ENCODE measurements at regions not wholly inside any gene's neighbourhood (a gene's known extent, or its start where the extent isn't known, plus 50 kb on each side); places are given as distances from the start of the nearest gene placed in this dataset.
"Not testable (repeated sequence)": the region's sequence is repeated elsewhere in the genome, so short reads cannot be mapped to it uniquely, and the experiment has no call there.

- no peak for DNase-seq
Measured at GRCh38 chr3:153767601-153768560, 353.3 kb upstream of the ARHGEF26 start.

GRCh38 chr3:153768561-153769469, 352.4 kb upstream of the ARHGEF26 start:
- peak; percentile 62 for DNase-seq

- DNase-seq, result no peak
Measured at GRCh38 chr3:153783106-153783505, 338.1 kb upstream of the ARHGEF26 start.

- no peak for DNase-seq
Measured at GRCh38 chr3:153783741-153784480, 337.3 kb upstream of the ARHGEF26 start.

DNA sequence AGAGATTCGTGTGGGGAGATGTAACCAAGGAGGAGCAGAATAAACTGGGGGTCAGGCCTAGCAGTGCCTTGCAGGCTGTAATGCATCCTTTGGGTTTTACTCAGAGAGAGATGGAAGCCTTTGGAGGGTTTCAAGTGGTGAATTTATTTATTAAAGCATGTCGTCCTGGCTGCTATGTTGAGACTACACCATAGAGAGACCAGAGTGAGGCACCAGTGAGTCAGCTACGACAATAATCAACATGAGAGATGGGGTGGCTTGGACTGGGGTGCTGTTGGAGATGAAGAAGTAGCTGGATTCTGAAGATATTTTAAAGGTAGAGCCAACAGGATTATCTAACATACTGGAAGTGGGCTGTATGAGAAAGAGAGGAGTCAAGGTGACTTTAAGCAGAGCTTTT, 335.3 kb upstream of the ARHGEF26 start:
- DNase-seq, result no peak

- no peak for DNase-seq
Measured at GRCh38 chr3:153789380-153789779, 331.8 kb upstream of the ARHGEF26 start.

GRCh38 chr3:153797056-153797455, 324.1 kb upstream of the ARHGEF26 start:
- not testable (repeated sequence) for DNase-seq

DNA sequence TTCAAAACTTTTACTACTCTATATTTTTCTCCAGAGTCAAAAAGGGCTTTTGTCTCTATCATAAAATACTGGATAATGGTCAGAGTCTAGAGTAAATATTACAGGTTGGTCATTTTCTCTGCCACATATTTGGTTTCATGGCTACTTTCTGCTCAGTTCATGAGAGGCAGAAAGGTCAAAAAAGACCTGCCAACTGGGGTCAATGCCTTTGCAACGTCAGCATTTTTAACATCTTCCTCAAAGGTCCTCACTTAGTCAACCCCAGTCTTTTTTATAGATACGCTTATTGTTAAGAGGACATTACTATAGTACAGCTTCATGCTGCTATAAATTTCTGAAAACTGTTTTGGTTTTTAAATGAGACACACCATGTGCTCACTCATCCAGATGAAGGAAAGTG, 312.1 kb upstream of the ARHGEF26 start:
- no peak for DNase-seq

DNA sequence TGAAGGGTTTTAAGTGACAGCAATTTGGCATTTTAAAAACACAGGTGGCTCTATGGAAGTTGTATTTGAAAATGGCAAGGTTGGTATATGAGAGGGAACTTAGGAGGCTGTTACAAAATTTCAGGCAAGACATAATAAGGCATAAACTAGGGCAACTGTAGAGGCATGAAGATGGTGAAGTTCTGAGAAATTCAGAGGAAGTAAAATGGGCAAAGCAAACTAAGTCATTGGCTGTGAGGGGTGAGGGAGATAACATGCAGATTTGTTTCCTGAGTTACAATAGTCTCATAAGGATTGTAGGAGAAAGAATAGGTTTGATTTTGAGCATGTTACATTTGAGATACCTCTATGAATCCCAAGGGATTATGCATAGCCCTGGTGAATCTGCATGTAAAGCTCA, 302.9 kb upstream of the ARHGEF26 start:
- no peak for DNase-seq

DNA sequence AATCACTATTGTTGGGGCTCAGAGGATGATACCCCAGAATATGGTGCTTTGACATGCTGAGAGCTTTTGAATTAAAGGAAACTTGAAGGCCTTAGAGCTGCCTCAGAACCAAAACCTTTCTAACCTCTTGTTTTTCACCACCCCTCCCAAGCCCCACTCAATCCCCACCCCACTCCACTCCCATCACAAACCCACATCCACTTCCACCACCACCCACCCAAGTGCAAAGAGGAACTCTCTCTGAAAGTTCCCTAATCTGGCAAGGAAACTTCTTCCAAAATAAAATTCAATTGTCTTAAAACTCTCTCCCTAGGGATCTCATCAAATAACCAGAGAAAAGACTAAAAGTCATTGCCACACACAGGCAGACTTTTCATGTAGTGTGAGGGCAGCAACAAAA, 301.2 kb upstream of the ARHGEF26 start:
- peak; percentile 25 for DNase-seq

DNA sequence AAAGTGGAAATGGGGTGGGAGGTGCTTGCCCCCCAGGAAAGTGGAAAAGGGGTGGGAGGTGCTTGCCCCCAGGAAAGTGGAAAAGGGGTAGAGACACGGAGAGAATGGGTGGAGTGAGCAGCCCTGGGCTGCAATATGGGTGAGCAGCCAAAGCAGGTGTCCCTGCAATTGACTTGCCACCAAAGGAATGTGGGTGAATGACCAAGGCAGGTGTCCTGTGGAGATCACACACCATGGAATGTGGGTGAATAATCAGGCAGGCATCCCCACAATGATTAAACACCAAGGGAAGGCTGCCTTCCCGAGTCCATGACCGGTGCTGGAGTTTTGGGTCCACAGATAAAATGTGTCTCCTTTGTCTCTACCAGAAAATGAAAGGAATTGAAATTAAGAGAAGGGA, 292.8 kb upstream of the ARHGEF26 start:
- DNase-seq, result not testable (repeated sequence)

- peak; percentile 17 for DNase-seq
Measured at GRCh38 chr3:153829606-153830170, 291.5 kb upstream of the ARHGEF26 start.

- DNase-seq, result no peak
Measured at GRCh38 chr3:153830552-153830951, 290.6 kb upstream of the ARHGEF26 start.

GRCh38 chr3:153835540-153835939, 285.6 kb upstream of the ARHGEF26 start:
- DNase-seq, result no peak

DNA sequence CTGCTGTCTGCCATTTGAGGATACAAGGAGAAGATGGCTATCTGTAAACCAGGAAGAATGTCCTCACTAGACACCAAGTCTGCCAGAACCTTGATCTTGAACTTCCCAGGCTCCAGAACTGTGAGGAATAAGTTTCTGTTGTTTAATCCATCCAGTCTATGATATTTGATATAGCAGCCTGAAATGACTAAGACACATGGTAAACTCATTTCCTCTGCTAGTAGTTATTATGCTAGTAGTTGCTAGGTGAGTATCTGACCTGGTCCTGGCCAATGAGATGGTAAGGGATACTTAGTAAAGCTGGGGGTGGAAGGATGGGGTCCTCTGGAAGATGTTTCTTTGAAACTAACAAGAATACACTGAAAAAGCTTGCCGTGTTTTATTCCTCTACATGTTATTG, 280.7 kb upstream of the ARHGEF26 start:
- no peak for DNase-seq

GRCh38 chr3:153843994-153844393, 277.2 kb upstream of the ARHGEF26 start:
- no peak for DNase-seq

- DNase-seq, result no peak
Measured at GRCh38 chr3:153845311-153845710, 275.9 kb upstream of the ARHGEF26 start.

GRCh38 chr3:153848702-153849101, 272.5 kb upstream of the ARHGEF26 start:
- no peak for DNase-seq

- no peak for DNase-seq
Measured at GRCh38 chr3:153852355-153852754, 268.8 kb upstream of the ARHGEF26 start.

DNA sequence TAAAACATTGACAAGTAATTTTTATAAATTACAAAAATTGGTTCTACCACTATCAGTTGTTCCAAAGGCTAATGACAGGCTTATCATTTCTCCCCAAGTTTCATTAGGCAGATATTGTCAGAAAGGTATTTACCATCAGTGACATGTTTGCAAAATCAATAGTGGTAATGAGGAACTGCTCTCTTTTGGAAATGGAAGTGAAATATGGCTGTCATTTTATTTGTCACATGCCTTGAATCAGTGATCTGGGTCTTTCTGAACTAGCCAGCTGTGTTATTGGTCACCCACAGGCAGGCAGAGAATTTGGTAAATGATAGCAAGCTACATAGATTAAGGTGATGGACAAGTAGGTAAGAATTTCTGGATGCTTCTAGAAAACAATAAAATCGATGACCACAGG, 268.0 kb upstream of the ARHGEF26 start:
- DNase-seq, result no peak

DNA sequence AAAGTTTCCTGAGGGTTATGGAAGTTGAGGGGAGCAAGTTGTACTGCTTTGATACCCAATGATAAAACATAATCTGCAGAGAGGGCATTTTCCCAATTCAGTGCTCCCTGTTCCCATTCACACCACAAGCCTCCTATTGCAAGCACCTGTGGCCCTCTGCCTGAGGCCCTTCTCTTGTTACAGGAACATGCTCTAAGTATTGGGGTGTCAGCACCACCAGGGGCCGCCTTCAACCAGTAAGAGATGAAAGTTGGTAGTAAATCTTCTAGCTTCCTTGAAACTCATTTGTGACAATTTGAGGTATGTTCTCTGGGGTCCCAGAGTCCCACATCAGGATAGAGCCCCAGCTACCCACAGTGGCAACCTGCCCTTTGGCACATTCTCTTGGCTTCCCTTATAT, 265.4 kb upstream of the ARHGEF26 start:
- no peak for DNase-seq

GRCh38 chr3:153856932-153857331, 264.3 kb upstream of the ARHGEF26 start:
- no peak for DNase-seq

- no peak for DNase-seq
Measured at GRCh38 chr3:153864793-153865192, 256.4 kb upstream of the ARHGEF26 start.

Data from inflammatory macrophage treated with lipopolysaccharide for 4 hours (primary cell).